GM21390 (cell line): ENCODE measurements at regions not wholly inside any gene's neighbourhood (a gene's known extent, or its start where the extent isn't known, plus 50 kb on each side); places are given as distances from the start of the nearest gene placed in this dataset.

ENCODE experiments used
- ATAC-seq: cut with Tn5 transposase; IDR thresholded peaks from one replicate; pipeline ENCODE4 v1.9.1; 2021; ENCODE audit not compliant: unreplicated experiment

DNA sequence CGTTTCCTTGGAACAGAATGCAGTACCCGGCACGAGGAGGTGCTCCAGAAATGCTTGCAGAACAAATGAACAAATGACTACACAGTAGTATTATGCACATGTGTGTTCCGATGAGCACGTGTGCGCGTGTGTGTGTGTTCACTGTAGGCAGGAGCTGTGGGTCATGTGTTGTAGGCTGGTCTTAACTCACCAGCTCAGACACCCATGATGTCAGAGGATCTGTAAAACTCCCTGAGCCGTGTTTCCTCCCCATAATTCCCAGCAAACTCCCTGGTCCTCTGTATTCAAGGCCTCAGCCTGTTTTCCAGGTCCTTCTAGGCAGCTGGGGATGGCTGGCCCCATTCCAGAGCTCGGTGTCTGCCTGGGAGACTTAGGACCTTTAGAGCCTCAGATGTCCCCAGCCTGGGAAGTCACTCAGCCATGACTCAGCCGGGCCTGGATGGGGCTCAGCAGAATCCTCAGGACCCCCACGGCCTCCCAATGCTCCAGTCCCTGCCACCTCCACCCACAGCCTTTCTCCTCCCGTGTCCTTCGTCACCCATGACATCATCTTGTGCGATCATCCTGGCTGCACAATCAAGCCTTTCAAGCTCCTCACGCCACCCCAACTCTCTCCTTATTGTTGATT is 475.0 kb upstream of the SULF2 start:
- no peak for ATAC-seq

- no peak for ATAC-seq
Observed at GRCh38 chr20:48259456-48259855, 474.2 kb upstream of the SULF2 start.

- ATAC-seq = no peak
Observed at GRCh38 chr20:48257833-48258232, 472.6 kb upstream of the SULF2 start.

DNA sequence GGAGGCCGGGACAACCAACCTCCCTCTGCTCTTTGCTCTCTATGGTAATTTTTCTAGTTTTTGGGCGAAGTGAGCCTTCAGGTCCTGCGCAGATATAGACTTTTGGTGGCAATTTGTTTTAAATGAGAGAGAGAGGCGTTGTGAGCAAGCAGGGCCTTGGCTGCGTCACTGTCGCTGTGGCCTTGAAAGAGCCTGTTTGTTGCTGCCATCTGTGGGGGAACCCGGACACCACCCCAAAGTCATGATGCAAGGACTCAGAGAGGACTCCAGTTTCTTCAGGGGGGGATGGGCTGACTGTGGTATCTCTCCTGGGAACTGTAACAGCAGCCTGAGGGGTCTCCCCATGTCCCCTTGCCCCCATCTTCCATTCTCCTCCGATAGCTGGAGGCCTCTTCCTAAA is 462.7 kb upstream of the SULF2 start:
- ATAC-seq = no peak

DNA sequence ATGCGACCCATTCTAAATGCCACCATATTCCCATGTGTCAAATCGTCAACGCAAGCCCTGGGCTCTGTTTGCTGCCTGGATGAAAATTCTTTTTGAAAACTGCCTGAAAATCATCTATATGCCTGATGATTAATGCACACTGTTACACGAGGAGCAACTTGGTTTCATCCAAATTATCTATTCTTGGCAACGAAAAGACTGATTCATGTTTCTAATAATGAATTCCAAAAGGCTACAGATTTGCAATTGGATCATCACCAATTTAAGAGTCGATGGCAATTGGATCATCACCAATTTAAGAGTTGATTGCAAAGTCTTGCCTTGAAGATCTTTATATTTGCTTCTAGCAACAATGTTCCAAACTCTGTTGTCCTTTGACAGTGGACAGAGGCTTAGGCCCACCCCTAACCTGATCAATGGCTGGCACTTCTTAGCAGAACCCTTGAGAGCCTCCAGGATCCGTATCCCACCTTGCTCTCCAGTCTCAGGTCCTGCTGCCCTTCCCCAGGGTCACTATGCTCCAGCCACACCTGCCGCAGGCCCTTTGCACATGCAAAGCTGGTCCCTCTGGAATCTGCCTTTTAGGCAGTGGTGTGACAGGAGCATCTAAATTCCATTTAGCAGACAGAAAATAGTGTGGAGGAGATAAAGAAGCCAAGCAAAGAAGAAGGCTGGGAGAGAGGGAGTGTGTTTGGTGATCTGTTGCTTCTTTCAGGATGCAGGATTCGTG is 460.9 kb upstream of the SULF2 start:
- ATAC-seq = no peak

DNA sequence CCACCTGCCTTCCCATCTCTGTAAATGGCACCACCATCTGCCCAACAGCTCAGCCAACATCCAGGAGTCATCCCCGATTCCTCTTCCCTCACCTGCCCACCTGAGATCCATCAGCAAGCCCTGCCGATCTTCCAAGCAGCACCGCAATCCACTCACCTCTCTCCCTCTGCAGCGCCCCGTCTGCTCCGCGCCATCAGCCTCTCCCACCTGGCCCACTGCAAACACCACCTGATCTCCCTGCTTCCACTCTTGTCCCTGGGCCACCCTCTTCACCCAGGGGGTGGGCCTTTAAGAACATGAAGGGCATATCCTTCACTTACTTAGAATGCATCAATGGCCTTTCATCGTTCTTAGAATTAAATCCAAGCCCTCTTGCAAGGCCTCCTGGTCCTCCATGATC is 457.3 kb upstream of the SULF2 start:
- no peak for ATAC-seq

- ATAC-seq = no peak
Observed at GRCh38 chr20:48241482-48241881, 456.2 kb upstream of the SULF2 start.

GRCh38 chr20:48238781-48239180 is 453.5 kb upstream of the SULF2 start:
- ATAC-seq = no peak

DNA sequence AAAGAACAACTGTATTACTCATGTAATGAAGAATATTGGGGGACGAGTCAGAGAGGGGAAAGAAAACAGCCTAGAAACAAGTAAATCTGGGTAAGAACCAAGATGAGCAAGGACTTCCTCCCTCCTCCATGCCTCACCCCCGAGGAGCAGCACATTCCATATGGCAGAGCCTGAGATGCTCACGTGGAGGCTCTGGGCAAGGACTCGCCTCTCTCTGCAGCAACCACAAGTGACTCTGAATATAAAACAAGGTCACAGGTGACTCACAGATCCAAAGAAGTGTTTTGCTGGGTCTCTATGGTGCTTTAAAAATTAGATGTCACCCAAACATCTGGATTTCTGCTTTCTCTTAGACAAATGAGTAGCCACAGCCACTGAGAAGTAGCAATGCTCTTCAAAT is 453.0 kb upstream of the SULF2 start:
- ATAC-seq = no peak

DNA sequence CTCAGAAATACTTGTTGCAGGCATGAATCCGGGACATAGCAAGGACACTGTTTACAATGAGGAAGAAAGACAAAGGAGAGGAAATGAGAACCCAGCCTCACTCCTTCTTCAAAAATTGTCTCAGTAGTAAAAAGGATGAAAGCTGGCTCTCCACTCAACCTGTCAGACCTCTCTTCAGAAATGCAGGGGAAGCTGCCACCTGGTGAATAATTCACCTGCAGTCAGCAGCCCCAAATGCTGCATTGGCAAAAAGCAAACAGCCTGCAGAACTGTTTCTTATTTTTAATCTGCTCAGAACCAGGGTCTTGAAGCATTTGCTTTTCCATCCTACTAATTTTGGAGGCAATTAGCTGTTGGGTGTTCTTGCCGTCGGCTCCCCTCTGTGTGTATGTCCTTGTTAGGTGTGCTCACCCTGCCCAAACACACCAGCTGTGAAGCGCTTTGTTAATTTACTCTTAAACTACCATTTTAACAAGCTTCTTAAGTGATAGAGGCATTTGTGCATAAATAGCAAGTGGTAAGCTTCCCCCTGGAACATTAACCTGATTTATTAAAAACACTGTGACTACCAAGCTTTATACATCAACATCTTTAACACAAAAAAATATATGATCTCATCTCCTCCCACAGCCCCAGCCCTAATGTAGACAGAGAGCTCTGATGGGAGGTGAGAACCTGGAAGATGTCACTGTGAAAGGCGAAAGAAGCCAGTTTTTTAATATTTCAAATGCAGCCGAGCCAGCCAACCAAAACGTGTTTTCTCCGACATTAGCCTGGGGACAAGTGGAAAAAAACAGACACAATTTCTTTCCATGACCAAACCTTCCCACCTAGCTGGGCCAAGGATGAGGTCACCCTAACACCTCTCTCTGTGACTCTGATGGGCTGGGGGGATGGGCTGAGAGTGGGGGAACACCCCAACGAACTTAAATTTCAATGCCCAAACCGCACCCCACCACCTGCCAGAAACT is 451.0 kb upstream of the SULF2 start:
- no peak for ATAC-seq

- no peak for ATAC-seq
Observed at GRCh38 chr20:48234951-48235350, 449.7 kb upstream of the SULF2 start.

DNA sequence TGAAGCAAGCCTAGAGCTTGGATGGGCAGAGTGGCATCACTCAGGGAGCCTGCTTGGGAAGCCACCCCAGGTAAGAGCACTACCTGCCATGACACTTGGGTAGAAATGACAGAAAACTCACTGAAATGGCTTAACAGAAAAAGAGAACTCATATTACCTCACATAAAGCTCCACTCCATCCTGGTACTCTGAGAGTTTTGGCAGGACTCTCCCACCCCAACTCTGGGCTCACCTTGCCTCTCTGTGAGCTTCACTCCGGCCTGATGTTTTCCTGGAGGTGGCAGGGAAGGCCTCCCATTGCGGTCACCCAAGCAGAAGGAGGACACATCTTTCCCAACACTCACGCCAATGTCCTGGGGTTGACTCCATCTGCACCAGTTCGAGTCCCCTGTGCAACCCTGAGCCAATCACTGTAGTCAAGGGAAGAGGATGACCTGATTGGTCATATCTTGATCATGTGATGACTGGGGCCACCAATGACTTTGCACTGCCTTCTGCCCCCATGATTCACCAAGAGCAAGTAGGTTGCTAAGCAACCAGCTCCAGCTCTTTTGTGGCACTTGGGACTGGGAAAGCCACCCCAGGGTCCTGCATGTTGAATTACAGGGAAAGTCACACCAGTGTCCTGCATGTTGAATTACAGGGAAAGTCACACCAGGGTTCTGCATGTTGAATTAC is 446.1 kb upstream of the SULF2 start:
- ATAC-seq = no peak

DNA sequence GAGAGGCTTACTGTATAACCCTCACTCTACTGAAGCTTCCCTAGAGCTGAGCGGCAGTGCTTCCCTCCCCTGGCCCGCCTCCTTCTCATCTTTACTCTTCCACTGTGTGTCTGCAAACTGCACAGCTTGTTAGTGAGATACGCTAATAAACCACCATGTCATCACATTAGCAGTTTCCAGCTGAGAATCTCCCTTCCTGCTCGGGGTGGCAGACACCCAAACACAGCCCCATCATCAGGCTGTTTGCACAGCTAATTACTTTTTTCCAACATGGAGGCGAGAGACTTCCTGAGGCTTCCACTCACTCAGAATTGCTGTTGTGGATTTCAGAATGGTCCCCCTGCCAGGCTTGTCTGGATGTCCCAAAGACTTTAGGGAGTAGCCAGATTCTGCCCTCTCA is 444.9 kb upstream of the SULF2 start:
- no peak for ATAC-seq

- no peak for ATAC-seq
Observed at GRCh38 chr20:48227381-48227780, 442.1 kb upstream of the SULF2 start.

- no peak for ATAC-seq
Observed at GRCh38 chr20:48226642-48227041, 441.4 kb upstream of the SULF2 start.

DNA sequence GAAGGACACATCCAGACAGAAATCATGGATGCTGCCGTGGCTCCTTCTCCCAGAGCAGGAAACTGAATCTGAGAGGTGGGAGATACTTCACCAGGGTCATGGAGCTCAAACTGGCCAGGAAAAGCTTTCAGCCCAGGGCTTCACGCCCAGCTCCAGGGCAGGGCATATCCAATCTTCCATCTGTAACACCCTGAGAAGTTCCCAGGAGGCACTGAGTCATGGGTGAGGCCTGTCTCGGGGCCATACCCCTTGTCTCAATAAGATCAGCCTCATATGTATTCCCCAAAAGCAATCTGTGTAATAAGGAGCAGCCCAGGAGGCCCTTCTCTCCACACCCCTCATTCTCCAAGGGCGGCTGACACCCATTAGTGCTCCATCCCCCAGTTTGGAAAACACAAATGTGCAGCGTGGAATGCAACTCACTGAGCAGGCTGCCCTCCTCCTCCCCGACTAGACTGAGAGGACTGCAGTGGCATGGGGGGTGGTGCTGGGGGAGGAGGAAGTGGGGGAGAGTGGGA is 439.3 kb upstream of the SULF2 start:
- ATAC-seq = no peak

GRCh38 chr20:48223715-48224114 is 438.4 kb upstream of the SULF2 start:
- ATAC-seq = no peak

DNA sequence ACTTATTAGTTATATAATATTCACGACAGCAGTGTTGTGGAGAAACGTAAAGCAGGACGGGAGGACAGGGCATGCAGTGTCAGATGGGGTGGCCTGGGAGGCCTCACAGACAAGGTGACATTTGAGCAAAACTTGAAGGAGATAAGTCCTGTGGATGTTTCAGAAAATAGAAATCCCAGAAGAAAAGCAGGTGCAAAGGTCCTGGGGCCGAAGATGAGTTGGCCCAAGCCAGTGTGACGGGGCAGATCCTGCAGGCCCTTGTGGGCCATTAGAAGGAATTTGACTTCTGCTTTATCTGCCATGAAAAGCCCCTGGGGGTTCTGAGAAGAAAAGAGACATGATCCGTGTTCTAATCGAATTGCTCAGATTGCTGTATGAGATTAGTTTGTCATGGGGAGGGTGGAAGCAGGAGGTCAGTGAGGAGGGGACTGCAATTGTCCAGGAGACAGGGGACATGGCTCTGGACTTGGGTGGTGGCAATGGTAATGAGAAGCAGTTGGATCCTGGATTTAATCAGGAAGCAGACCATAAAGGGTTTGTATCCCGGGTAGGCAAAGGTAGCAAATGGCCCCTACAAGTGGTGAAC is 437.4 kb upstream of the SULF2 start:
- ATAC-seq = no peak

DNA sequence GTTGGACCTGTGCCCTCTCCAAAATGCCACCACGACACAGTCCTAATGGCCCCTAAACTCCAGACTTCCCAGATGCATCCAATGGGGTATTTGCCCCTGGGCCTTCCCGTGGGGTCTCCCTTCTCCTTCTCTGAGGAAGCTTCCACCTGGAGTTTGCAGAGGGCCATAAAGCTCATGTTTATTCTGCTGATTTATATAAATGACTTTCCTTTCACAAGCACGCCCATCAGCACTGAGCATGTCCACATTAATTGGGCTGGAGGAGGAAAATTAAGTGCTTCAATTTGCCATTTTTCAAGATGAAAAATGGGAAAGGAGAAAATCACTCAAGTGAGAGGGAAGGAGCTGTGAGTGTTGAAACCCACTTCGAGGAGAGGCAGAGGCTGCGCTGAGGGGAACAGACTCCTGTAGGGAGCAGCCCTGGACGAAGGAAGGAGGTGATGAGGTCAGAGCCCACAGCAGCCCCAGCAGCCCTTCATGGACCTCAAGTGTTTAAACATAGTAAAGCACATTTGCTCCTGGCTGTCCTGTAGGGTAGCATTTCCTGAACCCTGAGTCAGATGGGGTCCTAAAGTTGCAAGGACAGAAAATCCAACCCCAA is 434.9 kb upstream of the SULF2 start:
- ATAC-seq = no peak

- ATAC-seq = no peak
Observed at GRCh38 chr20:48219306-48219705, 434.0 kb upstream of the SULF2 start.
